ENCODE measurements at regions not wholly inside any gene's neighbourhood (a gene's known extent, or its start where the extent isn't known, plus 50 kb on each side); places are given as distances from the start of the nearest gene placed in this dataset.
"Not testable (repeated sequence)": the region's sequence is repeated elsewhere in the genome, so short reads cannot be mapped to it uniquely, and the experiment has no call there.

- no peak overlapping the region for H3K27ac ChIP-seq
- H3K27me3 ChIP-seq: no peaks in the 10 kb centered on the region
- H3K4me3 ChIP-seq: no peak overlapping the region
- DNase-seq (ENCODE audit: low read depth in 1 of 2, low spot score in 1 of 2): no peak
- TF ChIP-seq, protein P1, sequence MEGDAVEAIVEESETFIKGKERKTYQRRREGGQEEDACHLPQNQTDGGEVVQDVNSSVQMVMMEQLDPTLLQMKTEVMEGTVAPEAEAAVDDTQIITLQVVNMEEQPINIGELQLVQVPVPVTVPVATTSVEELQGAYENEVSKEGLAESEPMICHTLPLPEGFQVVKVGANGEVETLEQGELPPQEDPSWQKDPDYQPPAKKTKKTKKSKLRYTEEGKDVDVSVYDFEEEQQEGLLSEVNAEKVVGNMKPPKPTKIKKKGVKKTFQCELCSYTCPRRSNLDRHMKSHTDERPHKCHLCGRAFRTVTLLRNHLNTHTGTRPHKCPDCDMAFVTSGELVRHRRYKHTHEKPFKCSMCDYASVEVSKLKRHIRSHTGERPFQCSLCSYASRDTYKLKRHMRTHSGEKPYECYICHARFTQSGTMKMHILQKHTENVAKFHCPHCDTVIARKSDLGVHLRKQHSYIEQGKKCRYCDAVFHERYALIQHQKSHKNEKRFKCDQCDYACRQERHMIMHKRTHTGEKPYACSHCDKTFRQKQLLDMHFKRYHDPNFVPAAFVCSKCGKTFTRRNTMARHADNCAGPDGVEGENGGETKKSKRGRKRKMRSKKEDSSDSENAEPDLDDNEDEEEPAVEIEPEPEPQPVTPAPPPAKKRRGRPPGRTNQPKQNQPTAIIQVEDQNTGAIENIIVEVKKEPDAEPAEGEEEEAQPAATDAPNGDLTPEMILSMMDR (IDR thresholded peaks at IDR 0.05; ENCODE audit: low read depth, low read length): no peak
- H3K4me1 ChIP-seq (ENCODE audit: low read depth): no peaks in the 10 kb centered on the region
- H3K9me3 ChIP-seq (ENCODE audit: low read depth): no peaks in the 10 kb centered on the region
- no peaks in the 10 kb centered on the region for H3K36me3 ChIP-seq
Observed at GRCh38 chr12:69047990-69048389, 115.0 kb upstream of the CPM start.

GRCh38 chr12:69049855-69050254 is 116.9 kb upstream of the CPM start:
- H3K4me1 ChIP-seq (ENCODE audit: low read depth); H3K27ac ChIP-seq; H3K27me3 ChIP-seq; H3K36me3 ChIP-seq; H3K9me3 ChIP-seq (ENCODE audit: low read depth); H3K4me3 ChIP-seq; DNase-seq (ENCODE audit: low read depth in 1 of 2, low spot score in 1 of 2): not testable (repeated sequence)

DNA sequence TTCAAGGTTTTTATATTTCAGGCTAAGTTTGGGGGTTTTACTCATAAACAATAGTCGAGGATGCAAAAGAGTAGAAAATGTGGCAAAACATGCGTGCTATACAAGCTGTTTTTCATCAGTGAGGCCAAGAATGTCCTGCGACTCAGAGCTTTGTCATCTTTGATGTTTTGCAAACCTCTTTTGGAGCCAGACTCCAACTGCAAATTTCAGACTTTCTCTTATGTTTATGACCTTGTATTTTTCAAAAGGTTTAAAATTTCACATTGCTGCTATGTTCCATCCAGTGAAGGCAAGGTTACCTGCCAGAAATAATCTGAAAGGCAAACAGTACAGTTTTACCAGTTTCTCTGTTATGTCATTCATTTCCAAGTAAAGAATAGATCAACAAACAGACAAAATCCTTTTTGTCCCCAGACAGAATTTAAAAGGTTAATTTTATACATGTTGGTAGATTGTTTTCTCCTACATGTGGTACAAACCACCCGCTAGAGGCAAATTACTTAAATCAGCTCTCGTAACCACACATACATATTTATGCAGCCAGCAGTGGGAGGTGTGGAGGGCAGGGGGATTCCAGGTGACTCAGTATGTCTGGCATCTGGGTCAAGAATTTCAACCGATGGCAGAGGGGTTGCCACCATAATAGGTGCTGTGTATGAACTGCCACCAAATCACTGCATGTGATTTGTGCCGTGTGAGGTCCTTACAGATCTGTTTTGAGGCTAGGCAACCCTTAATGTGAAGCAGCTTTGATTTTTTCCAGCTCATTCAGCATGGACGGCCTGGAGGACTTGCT is 119.8 kb upstream of the CPM start:
- TF ChIP-seq, protein P1 (IDR thresholded peaks at IDR 0.05; ENCODE audit: low read depth, low read length): no peak
- Histone ChIP-seq H3K36me3 (no peaks in the 10 kb centered on the region), H3K9me3 (ENCODE audit: low read depth) (no peaks in the 10 kb centered on the region), H3K27me3 (no peaks in the 10 kb centered on the region), H3K27ac (no peak overlapping the region), H3K4me1 (ENCODE audit: low read depth) (no peaks in the 10 kb centered on the region), H3K4me3 (no peak overlapping the region)
- DNase-seq (ENCODE audit: low read depth in 1 of 2, low spot score in 1 of 2): peak in 1 of 2 donors; percentile 78

DNA sequence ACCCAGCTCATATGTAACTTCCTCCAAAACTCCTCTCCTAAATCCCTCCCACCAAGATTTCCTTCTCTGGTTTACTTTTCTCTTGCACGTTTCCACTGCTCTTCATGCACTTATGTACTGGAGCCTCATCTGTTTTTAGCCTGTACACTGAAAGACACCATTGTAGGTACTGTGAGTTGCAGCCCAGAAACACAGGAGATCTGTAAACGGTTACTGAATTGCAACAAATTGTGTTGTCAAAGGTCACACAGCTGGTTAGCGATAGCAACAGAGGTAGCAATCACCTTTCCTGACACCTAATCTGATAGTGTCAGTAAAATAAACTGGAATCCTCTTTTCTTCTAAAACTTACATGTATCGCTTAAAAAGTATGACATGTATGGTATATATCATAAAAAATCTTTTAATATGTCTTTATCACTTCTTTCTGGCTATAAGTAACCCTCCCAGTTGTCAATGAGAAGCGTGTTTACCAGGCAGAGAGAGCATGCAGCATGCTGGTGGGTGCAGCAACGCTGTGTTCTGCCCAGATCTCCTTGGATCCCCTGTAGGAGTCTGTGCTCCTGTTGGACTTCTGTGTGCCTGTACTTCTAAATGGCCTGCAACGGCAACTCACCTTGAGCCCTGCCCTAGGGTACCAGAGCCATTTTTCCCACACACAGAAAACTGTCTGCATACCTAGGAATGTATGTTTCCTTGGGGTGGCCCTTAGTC is 121.5 kb upstream of the CPM start:
- H3K27me3 ChIP-seq: no peaks in the 10 kb centered on the region

DNA sequence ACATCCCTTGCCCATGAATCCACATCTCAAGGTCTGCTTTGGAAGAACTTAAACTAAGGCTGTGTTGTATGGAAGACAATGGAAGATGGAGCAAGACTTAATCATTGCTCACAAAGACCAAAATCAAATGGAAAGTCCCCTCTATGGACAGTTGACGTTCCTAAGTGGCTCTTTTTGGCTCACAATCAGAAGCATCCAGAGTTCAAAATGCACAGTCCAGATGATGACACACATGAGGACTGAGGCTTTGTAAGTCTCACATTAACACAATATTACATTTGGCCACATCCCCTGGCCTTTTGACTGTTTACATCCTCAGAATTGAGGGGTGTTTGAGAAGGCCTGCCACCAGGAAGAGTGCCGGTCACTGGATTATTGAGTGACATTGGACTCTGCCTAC is 122.3 kb upstream of the CPM start:
- H3K4me3 ChIP-seq: no peak overlapping the region
- DNase-seq (ENCODE audit: low read depth in 1 of 2, low spot score in 1 of 2): no peak
- H3K27me3 ChIP-seq: no peaks in the 10 kb centered on the region
- no peaks in the 10 kb centered on the region for H3K4me1 ChIP-seq (ENCODE audit: low read depth)
- TF ChIP-seq, protein P1 (IDR thresholded peaks at IDR 0.05; ENCODE audit: low read depth, low read length): no peak
- no peaks in the 10 kb centered on the region for H3K9me3 ChIP-seq (ENCODE audit: low read depth)
- no peaks in the 10 kb centered on the region for H3K36me3 ChIP-seq
- H3K27ac ChIP-seq: no peak overlapping the region

More for the DNA sequence above, 121.5 kb upstream of the CPM start:
- no peak for DNase-seq (ENCODE audit: low read depth in 1 of 2, low spot score in 1 of 2)
- Histone ChIP-seq H3K36me3 (no peaks in the 10 kb centered on the region), H3K9me3 (ENCODE audit: low read depth) (no peaks in the 10 kb centered on the region), H3K27ac (no peak overlapping the region), H3K4me1 (ENCODE audit: low read depth) (no peaks in the 10 kb centered on the region), H3K4me3 (no peak overlapping the region)
- TF ChIP-seq, protein P1 (IDR thresholded peaks at IDR 0.05; ENCODE audit: low read depth, low read length): no peak

GRCh38 chr12:69055706-69056105 is 122.7 kb upstream of the CPM start:
- Histone ChIP-seq H3K4me1 (ENCODE audit: low read depth) (no peaks in the 10 kb centered on the region), H3K36me3 (no peaks in the 10 kb centered on the region), H3K4me3 (no peak overlapping the region), H3K27ac (no peak overlapping the region), H3K27me3 (no peaks in the 10 kb centered on the region), H3K9me3 (ENCODE audit: low read depth) (no peaks in the 10 kb centered on the region)
- no peak for DNase-seq (ENCODE audit: low read depth in 1 of 2, low spot score in 1 of 2)
- TF ChIP-seq, protein P1 (IDR thresholded peaks at IDR 0.05; ENCODE audit: low read depth, low read length): no peak
